ENCODE measurements at regions not wholly inside any gene's neighbourhood (a gene's known extent, or its start where the extent isn't known, plus 50 kb on each side); places are given as distances from the start of the nearest gene placed in this dataset.

DNA sequence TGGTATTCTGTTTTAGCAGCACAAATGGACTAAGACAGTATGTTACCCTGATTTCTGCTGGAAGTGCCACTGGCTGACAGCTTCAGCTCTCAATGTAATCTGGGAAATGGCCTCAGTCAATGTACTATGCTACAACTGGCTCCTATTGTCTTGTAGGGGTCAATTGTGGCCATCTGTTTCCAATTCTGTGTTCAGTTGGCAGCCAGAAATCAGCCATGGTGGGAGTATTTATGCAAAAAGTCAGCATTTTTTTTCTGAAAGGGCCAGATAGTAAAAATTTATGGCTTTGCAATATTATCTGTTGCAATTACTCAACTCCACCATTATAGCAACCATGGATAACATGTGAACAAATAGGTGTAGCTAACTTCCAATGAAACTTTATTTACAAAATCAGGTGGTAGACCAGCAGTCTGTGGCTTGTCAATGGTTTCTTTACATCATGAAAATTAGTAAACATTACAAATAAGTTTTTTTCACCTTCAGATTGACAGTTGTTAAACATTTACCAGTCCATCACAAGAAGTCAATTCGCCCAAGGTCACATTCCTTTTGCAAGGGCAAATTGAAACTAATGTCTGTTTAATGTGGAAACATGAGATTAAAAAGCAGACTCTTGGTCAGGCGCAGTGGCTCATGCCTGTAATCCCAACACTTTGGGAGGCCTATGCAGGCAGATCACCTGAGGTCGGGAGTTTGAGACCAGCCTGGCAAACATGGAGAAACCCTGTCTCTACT is 58.3 kb upstream of the TSHZ2 start (continued):
- TF ChIP-seq, protein P1, sequence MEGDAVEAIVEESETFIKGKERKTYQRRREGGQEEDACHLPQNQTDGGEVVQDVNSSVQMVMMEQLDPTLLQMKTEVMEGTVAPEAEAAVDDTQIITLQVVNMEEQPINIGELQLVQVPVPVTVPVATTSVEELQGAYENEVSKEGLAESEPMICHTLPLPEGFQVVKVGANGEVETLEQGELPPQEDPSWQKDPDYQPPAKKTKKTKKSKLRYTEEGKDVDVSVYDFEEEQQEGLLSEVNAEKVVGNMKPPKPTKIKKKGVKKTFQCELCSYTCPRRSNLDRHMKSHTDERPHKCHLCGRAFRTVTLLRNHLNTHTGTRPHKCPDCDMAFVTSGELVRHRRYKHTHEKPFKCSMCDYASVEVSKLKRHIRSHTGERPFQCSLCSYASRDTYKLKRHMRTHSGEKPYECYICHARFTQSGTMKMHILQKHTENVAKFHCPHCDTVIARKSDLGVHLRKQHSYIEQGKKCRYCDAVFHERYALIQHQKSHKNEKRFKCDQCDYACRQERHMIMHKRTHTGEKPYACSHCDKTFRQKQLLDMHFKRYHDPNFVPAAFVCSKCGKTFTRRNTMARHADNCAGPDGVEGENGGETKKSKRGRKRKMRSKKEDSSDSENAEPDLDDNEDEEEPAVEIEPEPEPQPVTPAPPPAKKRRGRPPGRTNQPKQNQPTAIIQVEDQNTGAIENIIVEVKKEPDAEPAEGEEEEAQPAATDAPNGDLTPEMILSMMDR (IDR thresholded peaks at IDR 0.05; ENCODE audit: control extremely low read depth in 1 of 3, insufficient read depth in 1 of 3, low read depth in 1 of 3, low read length in 3 of 3), result no peak
- TF ChIP-seq TEAD4 (IDR thresholded peaks at IDR 0.05; ENCODE audit: low read depth, low read length) (no peak), RNF2 (IDR thresholded peaks at IDR 0.05; ENCODE audit: borderline replicate concordance, low read depth, low read length, missing control alignments, poor library complexity, severe bottlenecking) (no peak), SP4 (IDR thresholded peaks at IDR 0.05; ENCODE audit: low read length) (no peak), ASH2L (IDR thresholded peaks at IDR 0.05; ENCODE audit: low read length) (no peak), KDM1A (IDR thresholded peaks at IDR 0.05; ENCODE audit: borderline replicate concordance, low read length) (no peak), EP300 (IDR thresholded peaks at IDR 0.05; ENCODE audit: borderline replicate concordance in 1 of 2, low read depth in 2 of 2, low read length in 2 of 2) (no peak)

Measured in H1 (cell line).